GM18507 (cell line): ENCODE measurements at regions not wholly inside any gene's neighbourhood (a gene's known extent, or its start where the extent isn't known, plus 50 kb on each side); places are given as distances from the start of the nearest gene placed in this dataset.

ENCODE experiments used
- DNase-seq: peaks from one replicate; pipeline ENCODE4 v3.0.0; 2011; ENCODE audit warnings: low read depth; ENCODE audit not compliant: insufficient read length; ENCODE audit errors: extremely low spot score
- FAIRE-seq: peaks from 2 replicates; lab custom pipeline; 2011; peaks lifted over from hg19 to GRCh38; lab: Jason Lieb, UNC

DNA sequence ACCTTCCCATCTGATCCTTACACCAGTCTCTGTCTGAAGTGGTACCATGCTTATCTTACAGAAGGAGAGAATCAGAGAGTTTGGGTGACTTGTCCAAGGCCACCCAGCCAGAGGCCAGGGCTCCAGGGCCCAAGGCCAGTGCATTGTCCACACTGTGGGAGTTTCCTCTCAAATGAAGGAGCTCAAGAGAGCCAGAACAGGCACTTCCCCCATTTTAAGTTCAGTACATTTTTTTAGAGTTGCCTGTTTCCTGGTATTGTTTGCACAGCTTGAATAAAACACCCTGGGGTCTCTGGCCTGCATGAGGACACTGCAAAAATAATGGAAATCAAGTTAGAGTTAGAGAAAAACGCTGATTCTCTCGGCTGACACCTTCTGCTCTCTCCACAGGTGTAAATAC lies 284.0 kb downstream of the SQOR start:
- DNase-seq (no peak), FAIRE-seq (no peak)

- DNase-seq (no peak), FAIRE-seq (no peak)
Observed at GRCh38 chr15:45919806-45920205, 285.0 kb downstream of the SQOR start.

DNA sequence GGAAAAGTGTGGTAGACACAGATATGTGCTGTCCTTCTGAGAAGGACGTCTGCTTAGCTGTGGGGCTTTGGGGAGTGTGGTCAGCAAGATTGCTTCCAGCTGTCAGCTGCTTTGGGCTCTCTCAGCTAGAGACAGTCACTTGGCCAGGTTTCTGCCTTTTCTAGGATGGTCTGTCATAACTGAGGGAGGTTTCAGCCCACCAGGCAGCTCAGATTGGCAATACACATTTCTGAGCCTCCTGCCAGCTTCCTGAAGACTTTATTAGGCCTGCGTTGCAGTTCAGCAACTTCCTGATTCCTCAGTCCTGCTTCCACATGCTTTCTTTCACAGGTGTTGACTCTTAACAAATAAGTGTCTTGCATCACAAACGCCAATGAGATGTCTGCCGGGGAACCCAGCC lies 286.5 kb downstream of the SQOR start:
- no peak for DNase-seq

DNA sequence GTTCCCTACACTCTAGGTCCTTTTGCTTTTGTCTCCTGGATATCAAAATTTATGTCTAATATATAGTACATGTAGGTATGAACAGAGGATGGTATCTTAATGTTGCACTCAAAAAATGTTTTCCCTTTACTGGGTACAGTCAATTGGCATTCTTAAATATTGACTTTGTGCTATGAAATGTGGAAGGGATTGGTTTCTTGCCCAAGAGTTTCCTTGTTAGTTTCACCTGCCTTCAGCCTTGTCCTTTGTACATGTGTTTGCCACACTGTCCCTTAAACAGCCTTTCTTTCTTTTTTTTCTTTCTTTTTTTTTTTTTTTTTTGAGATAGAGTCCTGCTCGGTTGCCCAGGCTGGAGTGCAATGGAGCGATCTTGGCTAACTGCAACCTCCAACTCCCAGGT lies 287.1 kb downstream of the SQOR start:
- FAIRE-seq (no peak), DNase-seq (no peak)

More for the DNA sequence above, 286.5 kb downstream of the SQOR start:
- no peak for FAIRE-seq

DNA sequence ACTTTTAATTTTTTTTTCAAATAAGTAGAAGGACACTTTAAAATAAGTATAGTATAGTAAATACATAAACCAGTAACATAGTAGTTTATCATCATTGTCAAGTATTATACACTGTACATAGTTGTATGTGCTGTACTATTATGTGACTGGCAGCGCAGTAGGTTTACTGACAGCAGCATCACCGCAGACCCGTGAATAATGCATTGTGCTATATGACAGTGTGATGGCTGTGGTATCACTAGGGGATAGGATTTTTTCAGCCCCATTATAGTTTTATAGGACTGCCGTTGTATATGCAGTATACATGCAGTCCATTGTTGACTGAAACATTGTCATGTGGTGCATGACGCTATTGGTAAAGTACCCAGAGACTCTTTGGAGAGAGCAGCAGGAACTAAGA lies 306.5 kb downstream of the SQOR start:
- FAIRE-seq (no peak), DNase-seq (no peak)

- DNase-seq (no peak), FAIRE-seq (no peak)
Observed at GRCh38 chr15:45943240-45943639, 308.4 kb downstream of the SQOR start.

DNA sequence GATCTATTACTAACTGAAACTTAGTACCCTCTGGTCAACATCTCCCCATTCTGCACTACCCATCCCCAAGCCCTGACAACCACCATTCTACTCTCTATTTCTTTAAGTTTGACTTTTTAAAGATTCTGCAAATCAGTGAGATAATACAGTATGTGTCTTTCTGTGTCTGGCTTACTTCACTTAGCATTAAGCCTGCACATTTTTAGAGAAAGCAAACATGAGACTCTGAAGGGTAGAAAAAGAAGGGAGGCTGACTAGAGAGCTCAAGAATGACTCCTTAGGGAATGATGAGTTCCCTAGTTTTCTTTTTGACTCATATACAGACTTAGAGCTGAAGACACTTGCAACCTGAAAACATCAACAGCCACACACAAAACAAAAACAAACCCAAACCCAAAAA lies 311.3 kb downstream of the SQOR start:
- no peak for DNase-seq
- FAIRE-seq = no peak

DNA sequence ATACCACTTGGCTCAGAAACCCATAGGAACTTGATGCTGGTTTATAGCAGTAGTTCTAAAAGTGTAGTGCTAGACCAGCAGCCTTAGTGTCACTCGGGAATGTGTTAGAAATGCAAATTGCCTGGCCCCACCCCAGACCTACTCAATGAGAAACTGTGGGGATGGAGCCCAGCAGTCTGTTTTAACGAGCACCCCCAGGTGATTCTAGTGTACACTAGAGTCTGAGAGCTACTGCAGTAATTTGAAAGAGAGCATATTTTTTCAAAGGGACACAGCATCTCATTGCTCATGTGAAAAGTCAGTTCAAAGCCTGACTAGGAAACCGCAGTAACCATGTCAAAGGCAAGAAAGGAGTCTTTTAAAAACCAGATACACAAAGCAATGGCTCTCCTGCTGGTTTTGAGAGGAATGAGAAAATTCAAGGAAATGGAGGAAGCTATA lies 313.4 kb downstream of the SQOR start:
- DNase-seq (no peak), FAIRE-seq (no peak)

DNA sequence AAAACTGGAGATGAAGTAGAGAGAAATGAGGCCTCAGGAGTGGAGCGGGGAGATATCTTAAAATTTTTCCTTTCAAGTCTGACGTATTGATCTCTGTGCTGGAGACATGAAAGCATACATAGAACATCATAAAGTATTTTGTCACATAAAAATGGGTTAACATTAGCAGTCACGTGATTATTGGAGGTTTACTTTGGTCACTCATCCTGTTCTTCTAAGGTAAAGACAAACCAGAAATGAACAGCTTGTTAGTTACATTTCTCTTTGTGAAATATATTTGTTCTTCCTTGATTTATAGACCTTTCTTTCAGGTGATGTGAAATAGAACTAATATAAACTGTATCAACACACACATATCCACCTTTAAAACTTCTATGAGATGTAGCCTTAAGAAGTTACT lies 324.1 kb downstream of the SQOR start:
- FAIRE-seq = no peak
- DNase-seq = no peak

DNA sequence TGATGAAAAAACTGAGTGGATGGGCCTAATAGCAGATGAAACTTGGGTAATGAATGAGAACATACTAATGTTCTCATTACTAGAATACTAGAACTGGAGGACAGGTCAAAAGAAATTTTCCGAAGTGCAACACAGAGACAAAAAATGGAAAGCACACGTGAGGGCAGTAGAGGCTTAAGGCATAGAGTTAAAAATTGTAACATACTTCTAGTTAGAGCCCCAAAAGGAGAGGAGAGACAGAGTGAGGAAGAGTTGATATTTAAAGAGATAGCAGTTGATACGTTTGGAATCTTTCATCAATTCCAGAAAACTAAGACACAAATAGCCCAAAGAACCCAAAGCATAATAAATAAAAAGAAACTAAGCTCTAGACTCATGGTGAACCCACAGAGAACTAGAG lies 327.9 kb downstream of the SQOR start:
- DNase-seq = no peak
- no peak for FAIRE-seq

GRCh38 chr15:45970542-45970941 lies 335.7 kb downstream of the SQOR start:
- DNase-seq (no peak), FAIRE-seq (no peak)

DNA sequence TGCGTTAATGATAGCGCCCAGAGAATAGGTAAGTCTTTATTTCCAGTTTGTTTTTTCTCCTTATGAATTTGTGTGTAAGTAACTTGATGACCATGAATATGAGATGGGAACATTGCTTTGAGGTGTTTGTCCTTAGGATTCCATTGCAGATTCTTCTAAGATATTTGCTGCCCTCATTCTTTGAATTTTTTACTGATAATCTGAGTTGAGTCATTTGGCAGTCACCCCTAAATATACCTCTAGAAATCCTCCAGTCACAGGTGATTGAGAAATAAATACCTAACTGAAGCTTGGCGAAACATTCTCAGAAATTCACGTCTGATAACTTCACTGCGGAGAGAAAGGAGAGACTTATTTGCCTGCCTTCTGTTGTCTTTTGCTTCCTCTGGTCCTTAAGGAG lies 345.5 kb downstream of the SQOR start:
- DNase-seq (no peak), FAIRE-seq (no peak)

- no peak for FAIRE-seq
Observed at GRCh38 chr15:45981625-45982024, 346.8 kb downstream of the SQOR start.

DNA sequence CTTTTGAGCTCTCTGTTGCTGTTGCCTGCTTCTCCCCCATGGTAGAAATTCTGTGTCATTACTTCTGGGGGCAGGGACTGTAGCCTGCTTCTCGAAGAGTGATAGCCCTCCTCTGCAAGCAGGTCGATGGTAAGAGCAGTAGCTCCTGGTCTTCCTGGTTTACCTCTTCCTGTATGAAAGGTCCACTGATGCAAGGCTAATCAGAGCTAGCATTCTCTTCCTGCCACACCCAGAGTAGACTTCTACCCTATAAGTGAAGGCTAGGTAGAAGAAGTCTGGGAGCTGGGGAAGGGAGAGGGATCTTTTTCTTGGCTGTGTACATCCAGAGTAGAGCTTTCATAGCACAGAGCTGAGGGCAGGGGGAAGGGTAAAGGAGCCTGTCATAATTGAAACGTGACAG lies 357.0 kb downstream of the SQOR start:
- FAIRE-seq (no peak), DNase-seq (no peak)

More at GRCh38 chr15:45981625-45982024, 346.8 kb downstream of the SQOR start:
- DNase-seq = no peak

DNA sequence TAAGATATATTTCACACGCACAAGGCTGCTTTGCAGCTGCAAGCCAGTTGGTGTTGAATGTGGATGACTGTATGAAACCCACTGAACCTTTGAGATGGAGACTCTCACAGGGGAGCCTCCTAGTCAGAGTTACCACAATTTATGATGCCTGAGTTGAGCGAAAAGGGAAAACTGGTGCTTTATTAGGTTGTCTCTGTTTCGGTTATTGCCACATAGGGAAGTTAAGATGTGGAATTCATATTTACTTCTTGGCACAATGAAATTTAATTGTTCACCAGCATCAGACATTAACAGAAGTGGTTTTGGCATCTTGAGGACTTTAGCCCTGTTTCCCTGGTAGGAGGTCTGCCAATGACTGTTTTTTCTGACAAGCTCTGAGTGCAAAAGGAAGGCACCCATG lies 358.2 kb downstream of the SQOR start:
- DNase-seq (no peak), FAIRE-seq (no peak)

GRCh38 chr15:45993508-45993907 lies 358.7 kb downstream of the SQOR start:
- FAIRE-seq (no peak), DNase-seq (no peak)

DNA sequence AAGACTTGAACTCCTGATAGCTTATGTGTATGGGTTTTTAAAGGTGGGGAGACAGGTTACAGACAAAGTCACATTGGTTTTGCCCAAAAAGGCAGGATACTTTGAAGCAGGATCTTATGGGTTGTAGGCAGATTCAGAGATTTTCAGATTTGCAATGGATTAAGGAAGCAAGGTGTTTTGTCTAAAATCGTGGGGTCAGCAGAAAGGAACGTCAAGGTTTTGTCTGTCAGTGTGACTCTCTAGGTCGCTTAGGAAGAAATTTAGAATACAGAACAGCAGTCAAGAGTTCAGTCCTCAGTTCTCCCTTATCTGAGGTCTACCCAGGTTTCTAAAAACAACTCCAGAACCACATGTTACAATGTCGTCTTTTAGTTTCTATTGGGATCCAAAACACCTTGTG lies 361.0 kb downstream of the SQOR start:
- FAIRE-seq = no peak
- DNase-seq = no peak

- FAIRE-seq (no peak), DNase-seq (no peak)
Observed at GRCh38 chr15:46014532-46014931, 379.7 kb downstream of the SQOR start.

- FAIRE-seq (no peak), DNase-seq (no peak)
Observed at GRCh38 chr15:46034755-46035154, 399.9 kb downstream of the SQOR start.

DNA sequence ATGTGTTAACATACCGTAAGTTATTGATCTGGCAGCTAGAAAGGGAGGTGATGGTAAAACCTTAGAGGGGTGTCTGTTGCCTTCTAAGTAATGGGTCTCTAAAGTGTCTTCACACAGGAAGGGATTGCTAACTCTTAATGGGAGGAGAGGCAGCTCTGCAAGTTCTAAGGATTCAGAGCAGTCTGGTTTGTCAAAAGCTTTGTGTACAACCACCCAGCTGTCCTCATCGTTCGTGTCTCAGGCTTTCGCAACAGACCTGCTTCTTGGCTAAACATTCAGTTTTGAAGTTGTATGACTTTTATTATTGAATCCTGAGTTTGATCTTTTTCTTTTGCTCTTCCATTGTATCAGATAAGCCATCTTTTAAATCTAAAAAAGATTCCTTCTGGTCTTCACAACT lies 404.9 kb downstream of the SQOR start:
- no peak for DNase-seq
- no peak for FAIRE-seq

GRCh38 chr15:46041905-46042304 lies 407.1 kb downstream of the SQOR start:
- no peak for DNase-seq
- FAIRE-seq = no peak

- FAIRE-seq (no peak), DNase-seq (no peak)
Observed at GRCh38 chr15:46059921-46060594, 425.2 kb downstream of the SQOR start.
